ENCODE measurements at regions not wholly inside any gene's neighbourhood (a gene's known extent, or its start where the extent isn't known, plus 50 kb on each side); places are given as distances from the start of the nearest gene placed in this dataset.

GRCh38 chr5:9932770-9933169 is 302.6 kb upstream of the TAS2R1 start:
- no peaks in the 10 kb centered on the region for H3K9me3 Mint-ChIP-seq (ENCODE audit: unreplicated experiment)
- H3K27ac Mint-ChIP-seq (ENCODE audit: unreplicated experiment), result no peak overlapping the region
- H3K36me3 Mint-ChIP-seq (ENCODE audit: low read depth, unreplicated experiment), result no peaks in the 10 kb centered on the region
- no peak for TF ChIP-seq CTCF (IDR thresholded peaks at IDR 0.05; ENCODE audit: unreplicated experiment)
- DNase-seq (ENCODE audit: low spot score), result no peak
- no peak overlapping the region for H3K4me3 Mint-ChIP-seq (ENCODE audit: unreplicated experiment)
- H3K4me1 Mint-ChIP-seq (ENCODE audit: unreplicated experiment), result peaks cover 6% of the 10 kb centered on the region
- no peaks in the 10 kb centered on the region for H3K27me3 Mint-ChIP-seq (ENCODE audit: unreplicated experiment)

GRCh38 chr5:9930156-9930555 is 300.0 kb upstream of the TAS2R1 start:
- H3K4me3 Mint-ChIP-seq (ENCODE audit: unreplicated experiment), result no peak overlapping the region
- H3K36me3 Mint-ChIP-seq (ENCODE audit: low read depth, unreplicated experiment), result no peaks in the 10 kb centered on the region
- DNase-seq (ENCODE audit: low spot score), result no peak
- H3K27ac Mint-ChIP-seq (ENCODE audit: unreplicated experiment), result no peak overlapping the region
- TF ChIP-seq CTCF (IDR thresholded peaks at IDR 0.05; ENCODE audit: unreplicated experiment), result no peak
- no peaks in the 10 kb centered on the region for H3K27me3 Mint-ChIP-seq (ENCODE audit: unreplicated experiment)
- no peaks in the 10 kb centered on the region for H3K9me3 Mint-ChIP-seq (ENCODE audit: unreplicated experiment)
- peaks cover 11% of the 10 kb centered on the region for H3K4me1 Mint-ChIP-seq (ENCODE audit: unreplicated experiment)

- no peak overlapping the region for H3K27ac Mint-ChIP-seq (ENCODE audit: unreplicated experiment)
- H3K36me3 Mint-ChIP-seq (ENCODE audit: low read depth, unreplicated experiment), result no peaks in the 10 kb centered on the region
Measured at GRCh38 chr5:9928326-9928725, 298.2 kb upstream of the TAS2R1 start.

GRCh38 chr5:9927521-9927997 is 297.4 kb upstream of the TAS2R1 start:
- Mint-ChIP-seq H3K36me3 (ENCODE audit: low read depth, unreplicated experiment) (no peaks in the 10 kb centered on the region), H3K9me3 (ENCODE audit: unreplicated experiment) (peaks cover 3% of the 10 kb centered on the region), H3K4me1 (ENCODE audit: unreplicated experiment) (peaks cover 11% of the 10 kb centered on the region), H3K27me3 (ENCODE audit: unreplicated experiment) (no peaks in the 10 kb centered on the region), H3K4me3 (ENCODE audit: unreplicated experiment) (no peak overlapping the region), H3K27ac (ENCODE audit: unreplicated experiment) (no peak overlapping the region)
- DNase-seq (ENCODE audit: low spot score), result no peak
- TF ChIP-seq CTCF (IDR thresholded peaks at IDR 0.05; ENCODE audit: unreplicated experiment), result no peak

More at GRCh38 chr5:9928326-9928725, 298.2 kb upstream of the TAS2R1 start:
- Mint-ChIP-seq H3K4me1 (ENCODE audit: unreplicated experiment) (peaks cover 11% of the 10 kb centered on the region), H3K27me3 (ENCODE audit: unreplicated experiment) (no peaks in the 10 kb centered on the region), H3K9me3 (ENCODE audit: unreplicated experiment) (peaks cover 3% of the 10 kb centered on the region), H3K4me3 (ENCODE audit: unreplicated experiment) (no peak overlapping the region)
- TF ChIP-seq CTCF (IDR thresholded peaks at IDR 0.05; ENCODE audit: unreplicated experiment), result no peak
- no peak for DNase-seq (ENCODE audit: low spot score)

DNA sequence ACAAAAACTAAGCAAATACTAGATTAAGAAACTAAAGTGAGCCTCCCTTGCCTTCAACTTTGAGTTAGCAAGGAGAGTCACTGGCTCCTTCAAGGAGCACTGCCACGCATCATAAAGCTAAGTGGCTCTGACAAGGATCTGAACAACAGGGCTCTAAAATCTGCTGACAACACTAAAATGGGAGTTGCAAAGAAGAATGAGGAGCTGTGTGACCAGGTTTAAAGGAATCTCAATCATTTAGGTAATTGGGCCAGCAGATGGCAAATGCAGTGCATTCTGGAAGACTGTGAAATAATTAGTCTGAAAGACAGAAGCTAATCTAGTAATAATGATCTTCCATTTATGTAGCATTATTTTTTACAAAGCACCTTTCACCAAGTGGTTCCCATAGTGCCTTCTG is 297.0 kb upstream of the TAS2R1 start:
- Mint-ChIP-seq H3K9me3 (ENCODE audit: unreplicated experiment) (peaks cover 3% of the 10 kb centered on the region), H3K4me3 (ENCODE audit: unreplicated experiment) (no peak overlapping the region), H3K4me1 (ENCODE audit: unreplicated experiment) (peaks cover 11% of the 10 kb centered on the region), H3K27me3 (ENCODE audit: unreplicated experiment) (no peaks in the 10 kb centered on the region), H3K36me3 (ENCODE audit: low read depth, unreplicated experiment) (no peaks in the 10 kb centered on the region), H3K27ac (ENCODE audit: unreplicated experiment) (no peak overlapping the region)
- no peak for TF ChIP-seq CTCF (IDR thresholded peaks at IDR 0.05; ENCODE audit: unreplicated experiment)
- DNase-seq (ENCODE audit: low spot score), result no peak
